Lower lobe of right lung (tissue), 2 donors: ENCODE measurements at regions not wholly inside any gene's neighbourhood (a gene's known extent, or its start where the extent isn't known, plus 50 kb on each side); places are given as distances from the start of the nearest gene placed in this dataset.

Source experiments
- ATAC-seq, 2 donors: fragments of 200-7000 bp; cut with Tn5 transposase; one replicate each; pipeline ENCODE4 v1.9.1; 2020 to 2022; ENCODE audit warnings: mild to moderate bottlenecking in 2 of 2, moderate library complexity in 2 of 2
- DNase-seq: peaks from one replicate; pipeline ENCODE4 v3.0.0-alpha.2; 2020
- H3K27ac ChIP-seq: fragments of 200-600 bp; one replicate; pipeline ENCODE4 v1.8.0; 2022
- H3K27me3 ChIP-seq: fragments of 200-600 bp; one replicate; pipeline ENCODE4 v1.8.0; 2022; ENCODE audit warnings: low read depth
- H3K36me3 ChIP-seq: fragments of 200-600 bp; one replicate; pipeline ENCODE4 v1.8.0; 2022; ENCODE audit warnings: mild to moderate bottlenecking
- H3K4me1 ChIP-seq: fragments of 200-600 bp; one replicate; pipeline ENCODE4 v1.8.0; 2022
- H3K4me3 ChIP-seq: fragments of 200-600 bp; one replicate; pipeline ENCODE4 v1.8.0; 2022; ENCODE audit warnings: mild to moderate bottlenecking
- H3K9me3 ChIP-seq: fragments of 200-600 bp; one replicate; pipeline ENCODE4 v1.8.0; 2022
- CTCF ChIP-seq: fragments of 200-600 bp; IDR thresholded peaks from one replicate; pipeline ENCODE4 v1.8.0; 2022; ENCODE audit warnings: antibody characterized with exemption, mild to moderate bottlenecking
- intact Hi-C: fragments of 100-400 bp; cut with DNase I; formaldehyde crosslinking; loops from one replicate; pipeline ENCODE4 v1.11.0; 2022
- donor health status: DM: no; HTN: yes; CAD: no; lungs with severe emphysema.

- Histone ChIP-seq H3K9me3 (no peaks in the 10 kb centered on the region), H3K27ac (no peak overlapping the region), H3K4me1 (peaks cover 37% of the 10 kb centered on the region), H3K4me3 (no peak overlapping the region), H3K36me3 (no peaks in the 10 kb centered on the region), H3K27me3 (no peaks in the 10 kb centered on the region)
- intact Hi-C loops = no loop called here
- no peak for ATAC-seq
- DNase-seq = no peak
- TF ChIP-seq CTCF = no peak
Observed at GRCh38 chr6:14730654-14731053, 515.2 kb upstream of the JARID2 start.

DNA sequence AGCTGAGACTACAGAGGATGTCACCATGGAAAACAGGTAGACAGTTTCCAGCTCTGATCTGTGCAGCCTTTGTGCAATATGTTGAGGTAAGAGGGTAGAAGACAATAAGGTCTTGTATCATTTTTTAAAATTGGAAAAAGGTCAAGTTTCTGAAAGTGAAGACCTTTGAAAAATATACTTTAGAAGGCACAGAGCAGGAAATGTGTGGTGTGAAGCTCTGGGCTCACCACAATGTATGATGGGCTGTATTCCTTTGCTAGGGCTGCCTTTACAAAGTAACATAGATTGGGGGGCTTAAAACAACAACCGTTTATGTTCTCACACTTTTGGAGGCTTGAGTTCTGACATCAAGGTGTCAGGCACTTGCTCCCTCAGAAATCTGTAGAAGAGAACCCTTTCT, 514.3 kb upstream of the JARID2 start:
- no peak for ATAC-seq
- Histone ChIP-seq H3K4me1 (peaks cover 37% of the 10 kb centered on the region), H3K36me3 (no peaks in the 10 kb centered on the region), H3K4me3 (no peak overlapping the region), H3K9me3 (no peaks in the 10 kb centered on the region), H3K27ac (no peak overlapping the region), H3K27me3 (no peaks in the 10 kb centered on the region)
- no peak for DNase-seq
- no peak for TF ChIP-seq CTCF
- intact Hi-C loops = no loop called here

DNA sequence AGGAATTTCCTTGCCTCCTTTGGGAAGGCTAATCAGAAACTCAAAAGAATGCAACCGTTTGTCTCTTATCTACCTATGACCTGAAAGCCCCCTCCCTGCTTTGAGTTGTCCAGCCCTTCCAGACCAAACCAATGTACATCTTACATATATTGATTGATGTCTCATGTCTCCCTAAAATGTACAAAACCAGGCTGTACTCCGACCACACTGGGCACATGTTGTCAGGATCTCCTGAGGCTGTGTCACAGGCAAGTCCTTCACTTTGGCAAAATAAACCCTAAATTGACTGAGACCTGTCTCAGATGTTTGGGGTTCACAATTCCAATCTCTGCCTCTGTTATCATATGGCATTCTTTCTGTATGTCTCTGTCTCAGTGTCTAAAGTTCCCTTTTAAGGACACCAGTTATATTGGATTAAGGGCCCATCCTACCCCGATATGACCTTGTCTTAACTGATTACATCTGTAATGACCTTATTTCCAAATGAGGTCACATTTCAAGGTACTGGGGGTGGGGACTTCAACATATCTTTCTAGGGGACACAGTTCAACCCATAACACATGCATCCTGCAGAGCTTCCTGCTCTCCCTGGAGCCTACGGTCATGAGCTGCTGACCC, 513.5 kb upstream of the JARID2 start:
- DNase-seq = no peak
- intact Hi-C loops = no loop called here
- H3K4me3 ChIP-seq = no peak overlapping the region
- H3K9me3 ChIP-seq = no peaks in the 10 kb centered on the region
- no peaks in the 10 kb centered on the region for H3K36me3 ChIP-seq
- no peak for ATAC-seq
- no peaks in the 10 kb centered on the region for H3K27me3 ChIP-seq
- no peak for TF ChIP-seq CTCF
- H3K4me1 ChIP-seq = peaks cover 32% of the 10 kb centered on the region
- H3K27ac ChIP-seq = no peak overlapping the region

DNA sequence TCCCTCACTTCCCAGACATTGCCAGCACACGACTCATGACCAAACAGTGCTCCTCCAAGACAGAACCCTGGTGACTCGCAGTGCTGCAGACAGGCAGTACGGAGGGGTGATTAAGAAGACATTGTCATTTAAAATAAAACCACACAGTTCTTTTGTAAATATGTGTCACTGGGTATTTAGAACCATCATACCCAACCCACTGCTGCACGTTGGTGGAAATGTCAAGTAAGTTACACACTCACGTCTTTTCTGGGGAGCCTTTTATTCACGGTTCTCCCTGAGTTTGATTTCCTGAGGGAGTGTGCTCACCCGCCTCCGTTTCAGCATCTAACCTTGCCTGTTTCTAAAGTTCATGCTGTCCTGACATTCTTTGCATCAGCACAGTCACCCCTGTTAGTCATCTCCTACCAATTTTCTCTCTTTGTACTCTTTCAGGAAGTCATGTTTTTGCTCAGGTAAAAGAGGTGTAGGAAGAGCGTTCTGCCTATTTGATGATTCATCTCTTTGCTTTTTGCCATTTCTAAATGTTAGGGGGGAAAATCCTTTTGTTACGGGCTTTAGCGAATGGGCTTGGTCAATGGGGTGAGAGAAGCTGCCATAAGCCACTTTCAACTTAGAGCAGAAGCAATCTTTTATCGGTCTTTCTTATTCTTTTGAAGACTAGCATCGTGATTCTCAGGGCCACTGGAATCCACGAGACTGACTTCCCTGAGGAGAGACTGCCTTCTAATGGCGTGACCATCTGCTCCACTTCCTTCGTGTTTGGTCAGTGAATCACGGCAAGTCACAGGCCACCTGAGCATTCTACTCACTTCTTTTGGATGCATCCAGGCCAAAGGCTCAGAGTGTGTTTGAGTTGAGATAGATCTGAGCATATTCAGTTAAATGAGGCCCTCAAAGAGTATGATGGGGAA, 512.8 kb upstream of the JARID2 start:
- H3K36me3 ChIP-seq = no peaks in the 10 kb centered on the region
- no peak overlapping the region for H3K27ac ChIP-seq
- no peaks in the 10 kb centered on the region for H3K9me3 ChIP-seq
- no peak for TF ChIP-seq CTCF
- no peak for ATAC-seq
- DNase-seq = no peak
- intact Hi-C loops = no loop called here
- no peak overlapping the region for H3K4me3 ChIP-seq
- peaks cover 24% of the 10 kb centered on the region for H3K4me1 ChIP-seq
- H3K27me3 ChIP-seq = no peaks in the 10 kb centered on the region

- TF ChIP-seq CTCF = no peak
- no peak overlapping the region for H3K27ac ChIP-seq
- DNase-seq = no peak
Observed at GRCh38 chr6:14734052-14734415, 511.8 kb upstream of the JARID2 start.

More at GRCh38 chr6:14734052-14734415, 511.8 kb upstream of the JARID2 start:
- no peaks in the 10 kb centered on the region for H3K27me3 ChIP-seq
- H3K9me3 ChIP-seq = no peaks in the 10 kb centered on the region
- no peaks in the 10 kb centered on the region for H3K36me3 ChIP-seq
- ATAC-seq = no peak
- no peak overlapping the region for H3K4me3 ChIP-seq
- intact Hi-C loops = no loop called here
- peaks cover 15% of the 10 kb centered on the region for H3K4me1 ChIP-seq
